Neural progenitor cell (in vitro differentiated cells): ENCODE measurements at regions not wholly inside any gene's neighbourhood (a gene's known extent, or its start where the extent isn't known, plus 50 kb on each side); places are given as distances from the start of the nearest gene placed in this dataset.

ENCODE experiments used
- DNase-seq: peaks from one replicate; pipeline ENCODE4 v3.0.0-alpha.2; 2016; ENCODE audit warnings: low spot score
- H2AFZ ChIP-seq: fragments of 200-600 bp; sonication (generic); replicated peaks from 2 replicates; pipeline ENCODE4 v1.6.1; 2016; ENCODE audit warnings: antibody characterized with exemption
- H3F3A ChIP-seq: fragments of 200-600 bp; sonication (generic); 2 replicates; pipeline ENCODE4 v1.6.1; 2016; ENCODE audit warnings: antibody characterized with exemption, low read depth
- H3K27ac ChIP-seq: fragments of 200-600 bp; sonication (generic); 2 replicates; pipeline ENCODE4 v1.5.1; 2016; ENCODE audit warnings: mild to moderate bottlenecking
- H3K27me3 ChIP-seq: fragments of 200-600 bp; sonication (generic); 2 replicates; pipeline ENCODE4 v1.6.1; 2016; ENCODE audit warnings: mild to moderate bottlenecking, moderate library complexity
- H3K36me3 ChIP-seq: fragments of 200-600 bp; sonication (generic); 2 replicates; pipeline ENCODE4 v1.5.1; 2016
- H3K4me1 ChIP-seq: fragments of 200-600 bp; sonication (generic); 2 replicates; pipeline ENCODE4 v1.6.1; 2016; ENCODE audit warnings: mixed run types
- H3K4me2 ChIP-seq: fragments of 200-600 bp; sonication (generic); 2 replicates; pipeline ENCODE4 v1.6.1; 2016
- H3K4me3 ChIP-seq: fragments of 200-600 bp; sonication (generic); 2 replicates; pipeline ENCODE4 v1.5.1; 2016
- H3K79me2 ChIP-seq: fragments of 200-600 bp; sonication (generic); 2 replicates; pipeline ENCODE4 v1.6.1; 2016; ENCODE audit warnings: low read depth
- H3K9ac ChIP-seq: fragments of 200-600 bp; sonication (generic); 2 replicates; pipeline ENCODE4 v1.6.1; 2016
- H3K9me3 ChIP-seq: fragments of 200-600 bp; sonication (generic); 2 replicates; pipeline ENCODE4 v1.5.1; 2016; ENCODE audit warnings: low read depth
- H4K20me1 ChIP-seq: fragments of 200-600 bp; sonication (generic); 2 replicates; pipeline ENCODE4 v1.6.1; 2016; ENCODE audit warnings: low read depth
- H3K27ac Mint-ChIP-seq: 3 replicates; pipeline ENCODE4 v1.8.0; 2021; ENCODE audit warnings: mixed read lengths
- H3K27me3 Mint-ChIP-seq: 2 replicates; pipeline ENCODE4 v1.8.0; 2022; ENCODE audit warnings: low read depth, mild to moderate bottlenecking, inconsistent platforms, moderate library complexity, mixed read lengths; ENCODE audit not compliant: insufficient read depth
- H3K36me3 Mint-ChIP-seq: 3 replicates; pipeline ENCODE4 v1.8.0; 2021; ENCODE audit warnings: mixed read lengths
- H3K4me1 Mint-ChIP-seq: 3 replicates; pipeline ENCODE4 v1.8.0; 2021; ENCODE audit warnings: mixed read lengths
- H3K4me3 Mint-ChIP-seq: 3 replicates; pipeline ENCODE4 v1.8.0; 2021; ENCODE audit warnings: mild to moderate bottlenecking, moderate library complexity, mixed read lengths
- H3K9me3 Mint-ChIP-seq: 3 replicates; pipeline ENCODE4 v1.8.0; 2020; ENCODE audit warnings: mixed read lengths
- EZH2 ChIP-seq: fragments of 200-600 bp; sonication (generic); IDR thresholded peaks from 2 replicates; pipeline ENCODE4 v1.6.1; 2017; ENCODE audit warnings: antibody characterized with exemption, mild to moderate bottlenecking, moderate library complexity
- EZH2phosphoT487 ChIP-seq: fragments of 200-600 bp; sonication (generic); IDR thresholded peaks from 2 replicates; pipeline ENCODE4 v1.6.1; 2017; ENCODE audit warnings: antibody characterized with exemption
- TF ChIP-seq, protein P1 (sequence below): fragments of 200-600 bp; sonication (generic); IDR thresholded peaks from 2 replicates; pipeline ENCODE4 v1.5.1; 2017; ENCODE audit warnings: antibody characterized with exemption, mild to moderate bottlenecking

DNA sequence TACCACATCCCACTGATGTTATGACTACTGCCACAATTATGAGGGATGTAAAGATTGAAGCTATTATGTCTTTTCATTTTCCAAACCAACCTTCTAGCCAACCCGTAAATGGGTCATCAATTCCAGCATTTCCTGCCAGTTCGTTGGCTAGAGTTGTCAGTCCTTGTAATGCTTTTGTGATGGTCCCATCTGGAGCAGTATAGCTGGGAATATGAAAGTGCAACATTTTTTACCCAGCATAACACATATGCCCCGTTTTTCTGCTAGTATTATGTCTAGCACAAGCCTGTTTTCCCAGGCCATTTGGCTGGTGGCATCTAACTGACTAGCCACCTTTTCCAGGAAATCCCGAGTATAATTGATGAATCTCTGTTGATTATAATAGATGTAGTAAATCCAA is 1501.6 kb upstream of the SLC39A10 start:
- Histone ChIP-seq H2AFZ (no peak overlapping the region), H3K4me2 (no peak overlapping the region), H3K9me3 (no peaks in the 10 kb centered on the region), H3F3A (no peaks in the 10 kb centered on the region), H3K4me1 (no peaks in the 10 kb centered on the region), H4K20me1 (no peaks in the 10 kb centered on the region), H3K79me2 (no peaks in the 10 kb centered on the region), H3K4me3 (no peak overlapping the region), H3K27me3 (no peaks in the 10 kb centered on the region), H3K27ac (no peak overlapping the region), H3K36me3 (no peaks in the 10 kb centered on the region), H3K9ac (no peak overlapping the region)
- Mint-ChIP-seq H3K27me3 (peaks cover 3% of the 10 kb centered on the region), H3K27ac (no peak overlapping the region), H3K9me3 (peaks cover 5% of the 10 kb centered on the region), H3K4me1 (no peaks in the 10 kb centered on the region), H3K4me3 (no peak overlapping the region), H3K36me3 (no peaks in the 10 kb centered on the region)
- TF ChIP-seq EZH2 (no peak), EZH2phosphoT487 (no peak)
- DNase-seq: no peak

DNA sequence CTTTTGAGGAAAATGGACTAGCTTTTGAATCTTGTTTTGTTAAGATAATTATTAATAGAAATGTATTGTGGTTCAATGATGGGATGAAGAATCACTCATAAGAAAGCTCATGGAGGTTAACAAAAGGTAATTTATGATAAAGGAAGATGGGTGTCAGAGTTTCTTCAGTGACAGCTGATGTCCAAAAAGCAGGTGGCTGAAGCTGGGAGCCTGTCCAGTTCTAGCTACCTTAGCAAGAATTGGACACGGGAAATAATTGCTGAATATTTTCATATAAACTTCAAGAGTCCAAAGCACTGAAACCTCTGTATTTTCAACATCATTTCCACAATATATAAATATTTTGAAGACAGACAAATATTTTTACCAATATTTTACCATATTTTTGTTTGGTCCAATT is 1505.8 kb upstream of the SLC39A10 start:
- H3K4me2 ChIP-seq: no peak overlapping the region
- H3K9me3 ChIP-seq: no peaks in the 10 kb centered on the region
- no peak overlapping the region for H2AFZ ChIP-seq
- no peak for DNase-seq
- H3K27me3 ChIP-seq: no peaks in the 10 kb centered on the region
- TF ChIP-seq EZH2: no peak
- TF ChIP-seq EZH2phosphoT487: no peak
- TF ChIP-seq, protein P1, sequence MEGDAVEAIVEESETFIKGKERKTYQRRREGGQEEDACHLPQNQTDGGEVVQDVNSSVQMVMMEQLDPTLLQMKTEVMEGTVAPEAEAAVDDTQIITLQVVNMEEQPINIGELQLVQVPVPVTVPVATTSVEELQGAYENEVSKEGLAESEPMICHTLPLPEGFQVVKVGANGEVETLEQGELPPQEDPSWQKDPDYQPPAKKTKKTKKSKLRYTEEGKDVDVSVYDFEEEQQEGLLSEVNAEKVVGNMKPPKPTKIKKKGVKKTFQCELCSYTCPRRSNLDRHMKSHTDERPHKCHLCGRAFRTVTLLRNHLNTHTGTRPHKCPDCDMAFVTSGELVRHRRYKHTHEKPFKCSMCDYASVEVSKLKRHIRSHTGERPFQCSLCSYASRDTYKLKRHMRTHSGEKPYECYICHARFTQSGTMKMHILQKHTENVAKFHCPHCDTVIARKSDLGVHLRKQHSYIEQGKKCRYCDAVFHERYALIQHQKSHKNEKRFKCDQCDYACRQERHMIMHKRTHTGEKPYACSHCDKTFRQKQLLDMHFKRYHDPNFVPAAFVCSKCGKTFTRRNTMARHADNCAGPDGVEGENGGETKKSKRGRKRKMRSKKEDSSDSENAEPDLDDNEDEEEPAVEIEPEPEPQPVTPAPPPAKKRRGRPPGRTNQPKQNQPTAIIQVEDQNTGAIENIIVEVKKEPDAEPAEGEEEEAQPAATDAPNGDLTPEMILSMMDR: no peak
- H3K9ac ChIP-seq: no peak overlapping the region
- no peaks in the 10 kb centered on the region for H3K36me3 ChIP-seq
- H3K9me3 Mint-ChIP-seq: no peaks in the 10 kb centered on the region
- H3K27me3 Mint-ChIP-seq: peaks cover 1% of the 10 kb centered on the region
- H3K27ac ChIP-seq: no peak overlapping the region
- H3K4me3 ChIP-seq: no peak overlapping the region
- H3K27ac Mint-ChIP-seq: no peak overlapping the region
- H3K4me1 Mint-ChIP-seq: no peaks in the 10 kb centered on the region
- no peaks in the 10 kb centered on the region for H3K36me3 Mint-ChIP-seq
- H3K4me3 Mint-ChIP-seq: no peak overlapping the region
- H3K79me2 ChIP-seq: no peaks in the 10 kb centered on the region
- no peaks in the 10 kb centered on the region for H4K20me1 ChIP-seq
- H3F3A ChIP-seq: no peaks in the 10 kb centered on the region
- H3K4me1 ChIP-seq: no peaks in the 10 kb centered on the region

DNA sequence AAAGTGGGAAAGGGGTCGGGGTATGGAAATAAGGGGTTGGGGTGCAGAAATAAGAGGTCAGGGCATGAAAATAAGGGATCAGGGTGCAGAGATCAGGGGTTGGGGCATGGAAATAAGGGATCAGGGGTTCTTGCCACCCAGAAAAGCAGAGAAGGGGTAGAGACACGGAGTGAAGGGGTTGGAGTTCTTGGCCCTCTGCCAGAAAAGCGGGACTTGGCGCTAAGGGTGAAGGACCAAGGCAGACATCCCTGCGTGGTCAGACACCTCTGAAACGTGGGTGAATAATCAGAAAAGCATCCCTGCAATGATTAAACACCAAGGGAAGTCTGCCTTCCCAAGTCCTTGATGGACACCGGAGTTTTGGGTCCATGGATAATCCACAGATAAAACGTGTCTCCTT is 1521.6 kb upstream of the SLC39A10 start:
- Histone ChIP-seq H3K27ac (no peak overlapping the region), H3K9me3 (no peaks in the 10 kb centered on the region), H4K20me1 (no peaks in the 10 kb centered on the region), H3K27me3 (no peaks in the 10 kb centered on the region), H3F3A (no peaks in the 10 kb centered on the region), H2AFZ (no peak overlapping the region), H3K79me2 (no peaks in the 10 kb centered on the region), H3K4me2 (no peak overlapping the region), H3K4me3 (no peak overlapping the region), H3K9ac (no peak overlapping the region), H3K36me3 (no peaks in the 10 kb centered on the region), H3K4me1 (peaks cover 7% of the 10 kb centered on the region)
- DNase-seq: no peak
- Mint-ChIP-seq H3K27ac (no peak overlapping the region), H3K9me3 (no peaks in the 10 kb centered on the region), H3K36me3 (no peaks in the 10 kb centered on the region), H3K27me3 (peaks cover 2% of the 10 kb centered on the region), H3K4me1 (peaks cover 6% of the 10 kb centered on the region), H3K4me3 (no peak overlapping the region)
- TF ChIP-seq, protein P1: no peak
- TF ChIP-seq EZH2phosphoT487: no peak
- TF ChIP-seq EZH2: no peak

DNA sequence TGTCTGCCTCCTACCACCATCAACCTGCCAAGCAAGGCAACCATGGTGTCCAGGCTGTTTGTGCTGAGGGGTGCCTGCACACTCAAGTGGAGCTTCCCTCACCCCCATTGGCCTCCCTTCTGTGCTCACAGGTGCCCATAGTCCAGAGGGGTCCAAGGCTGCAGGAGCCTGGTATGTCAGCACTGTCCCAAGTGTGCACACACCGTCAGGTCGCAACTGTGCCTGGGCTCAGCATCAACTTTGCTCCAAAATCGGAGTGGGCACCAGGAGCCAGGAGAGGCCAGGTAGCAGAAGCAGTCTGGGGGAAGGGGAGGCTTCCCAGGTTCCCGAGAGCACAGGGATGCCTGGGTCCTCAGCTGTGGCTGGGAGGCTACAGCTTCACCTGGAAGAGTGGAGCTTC is 1528.2 kb upstream of the SLC39A10 start:
- H3K9ac ChIP-seq: no peak overlapping the region
- TF ChIP-seq, protein P1: no peak
- TF ChIP-seq EZH2phosphoT487 (no peak), EZH2 (no peak)
- H2AFZ ChIP-seq: no peak overlapping the region
- Mint-ChIP-seq H3K9me3 (no peaks in the 10 kb centered on the region), H3K4me3 (no peak overlapping the region), H3K36me3 (no peaks in the 10 kb centered on the region), H3K27ac (no peak overlapping the region), H3K4me1 (no peaks in the 10 kb centered on the region), H3K27me3 (no peaks in the 10 kb centered on the region)
- H3K27me3 ChIP-seq: no peaks in the 10 kb centered on the region
- H4K20me1 ChIP-seq: no peaks in the 10 kb centered on the region
- no peaks in the 10 kb centered on the region for H3F3A ChIP-seq
- no peaks in the 10 kb centered on the region for H3K9me3 ChIP-seq
- no peaks in the 10 kb centered on the region for H3K36me3 ChIP-seq
- H3K79me2 ChIP-seq: no peaks in the 10 kb centered on the region
- H3K4me3 ChIP-seq: no peak overlapping the region
- no peak for DNase-seq
- H3K27ac ChIP-seq: no peak overlapping the region
- no peak overlapping the region for H3K4me2 ChIP-seq
- no peaks in the 10 kb centered on the region for H3K4me1 ChIP-seq
